ENCODE measurements at regions not wholly inside any gene's neighbourhood (a gene's known extent, or its start where the extent isn't known, plus 50 kb on each side); places are given as distances from the start of the nearest gene placed in this dataset.
A peak's percentile ranks its signal among the peaks of the same experiment; 100 is the strongest.

DNA sequence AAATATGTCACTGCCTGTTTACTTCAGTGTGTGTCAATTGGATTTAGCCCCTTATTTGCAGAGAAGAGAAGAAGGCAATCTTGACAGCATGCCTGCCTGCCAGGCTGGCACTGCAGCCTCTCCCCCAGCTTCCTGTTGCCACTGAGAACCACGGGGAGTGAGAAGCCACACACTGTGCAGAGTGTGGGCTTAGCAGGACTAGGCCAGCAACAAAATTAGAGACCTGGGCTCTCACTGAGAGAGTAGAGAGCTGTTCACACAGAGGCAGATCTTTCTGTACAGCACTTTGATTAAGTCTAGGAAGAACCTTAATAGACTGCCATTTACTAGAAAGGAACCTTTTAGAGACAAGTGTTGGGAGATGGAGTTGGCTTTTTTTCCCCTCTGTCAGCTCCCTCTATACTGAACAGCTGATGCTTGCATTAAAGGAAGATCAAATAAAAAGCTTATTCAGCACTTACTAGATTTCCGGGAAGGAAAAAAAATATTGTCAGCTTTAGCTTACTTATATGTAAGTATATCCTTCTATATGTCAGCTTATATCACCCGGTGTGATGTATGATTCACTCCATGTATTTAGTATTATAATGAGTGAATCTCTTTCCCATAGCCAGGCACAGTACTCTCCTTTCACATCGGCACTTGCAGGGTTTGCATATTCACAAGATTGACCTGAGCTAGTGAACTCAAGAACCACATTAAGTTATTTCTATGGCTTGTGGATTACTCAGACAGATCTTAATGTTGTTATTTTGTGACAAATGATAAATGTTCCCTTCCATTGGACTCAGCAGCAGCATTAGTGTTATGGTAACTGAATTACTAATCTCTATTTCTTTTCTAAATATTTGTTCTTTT lies 851.0 kb upstream of the EPHA7 start:
- H3K27me3 ChIP-seq (ENCODE audit: control insufficient read depth in 1 of 2, insufficient read depth in 2 of 2, low read length in 2 of 2): no peaks in the 10 kb centered on the region
- DNase-seq (ENCODE audit: low spot score) (no peak), ATAC-seq (no peak), FAIRE-seq (no peak)
- no peaks in the 10 kb centered on the region for H3K36me3 ChIP-seq (replicated peaks in 1 of 2; ENCODE audit: control insufficient read depth in 1 of 2, insufficient read depth in 2 of 2, low read length in 2 of 2)
- H3K27ac ChIP-seq (ENCODE audit: extremely low read length, insufficient read depth, low read length): no peak overlapping the region
- no peaks in the 10 kb centered on the region for H3K9me3 ChIP-seq (ENCODE audit: low read length)
- in situ Hi-C loops (cut with HindIII; ENCODE audit: extremely low pct_ligation_motif_present, low pct_unique_long_range_greater_than_20kb): no loop called here
- BruUV-seq (replicated peaks): no TSS peak
- H3K79me2 ChIP-seq (ENCODE audit: insufficient read depth, low read length): no peaks in the 10 kb centered on the region
- intact Hi-C loops (cut with micrococcal nuclease; ENCODE audit: unreplicated experiment): no loop called here
- no peak overlapping the region for H2AFZ ChIP-seq (ENCODE audit: low read length)
- no peak overlapping the region for H3K9ac ChIP-seq (ENCODE audit: insufficient read depth, low read depth, low read length)
- H3K4me1 ChIP-seq (ENCODE audit: insufficient read depth, low read length): no peaks in the 10 kb centered on the region
- no peak overlapping the region for H3K4me2 ChIP-seq (ENCODE audit: low read depth, low read length)
- no peaks in the 10 kb centered on the region for H4K20me1 ChIP-seq (ENCODE audit: insufficient read depth, low read length)
- ChIA-PET CTCF (ENCODE audit: low intra/inter-chr PET ratio, low total read pairs) (no interaction called here), POLR2A (no interaction called here)
- WGBS (ENCODE audit: low lambda C conversion rate): 11% methylated on average over 4 of the region's 4 CpGs
- no peak overlapping the region for H3K4me3 ChIP-seq (replicated peaks in 1 of 3; ENCODE audit: insufficient read depth in 1 of 3, low read depth in 2 of 3, low read length in 3 of 3)
- peak; percentile 88 for TF ChIP-seq MAFF (IDR thresholded peaks at IDR 0.05; ENCODE audit: low read depth, low read length)
- TF ChIP-seq MAFK (conservative IDR thresholded peaks at IDR 0.05 in 1 of 2, IDR thresholded peaks at IDR 0.05 in 1 of 2; ENCODE audit: low read length in 2 of 2): peak; percentile 76 to 90
- TF ChIP-seq, protein P1, sequence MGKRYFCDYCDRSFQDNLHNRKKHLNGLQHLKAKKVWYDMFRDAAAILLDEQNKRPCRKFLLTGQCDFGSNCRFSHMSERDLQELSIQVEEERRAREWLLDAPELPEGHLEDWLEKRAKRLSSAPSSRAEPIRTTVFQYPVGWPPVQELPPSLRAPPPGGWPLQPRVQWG (CRISPR knock-in tag; IDR thresholded peaks at IDR 0.05; ENCODE audit: borderline replicate concordance, low read depth): no peak

DNA sequence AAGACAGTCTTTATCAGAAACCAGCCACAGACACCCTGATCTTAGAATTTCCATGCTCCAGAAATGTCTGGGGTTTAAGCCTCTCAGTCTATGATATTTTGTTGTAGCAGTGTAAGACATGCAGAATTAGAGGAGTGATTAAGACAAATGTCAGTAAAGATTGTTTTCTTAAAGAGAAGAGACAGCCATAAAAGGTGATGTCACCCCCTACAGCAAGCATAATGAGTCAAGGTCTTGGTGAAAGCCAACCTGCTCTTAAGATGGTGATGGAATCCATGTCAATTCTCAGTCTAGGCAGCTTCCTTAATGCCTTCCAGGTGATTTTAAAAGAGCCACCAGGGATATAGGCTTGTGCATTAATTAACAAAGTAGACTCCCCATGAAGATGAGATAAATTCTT lies 849.9 kb upstream of the EPHA7 start:
- DNase-seq (ENCODE audit: low spot score) (no peak), FAIRE-seq (no peak), ATAC-seq (no peak)
- Histone ChIP-seq H4K20me1 (ENCODE audit: insufficient read depth, low read length) (no peaks in the 10 kb centered on the region), H3K27ac (ENCODE audit: extremely low read length, insufficient read depth, low read length) (no peak overlapping the region), H3K9me3 (ENCODE audit: low read length) (no peaks in the 10 kb centered on the region), H3K4me1 (ENCODE audit: insufficient read depth, low read length) (no peaks in the 10 kb centered on the region), H3K4me3 (replicated peaks in 1 of 3; ENCODE audit: insufficient read depth in 1 of 3, low read depth in 2 of 3, low read length in 3 of 3) (no peak overlapping the region), H2AFZ (ENCODE audit: low read length) (no peak overlapping the region), H3K79me2 (ENCODE audit: insufficient read depth, low read length) (no peaks in the 10 kb centered on the region), H3K27me3 (ENCODE audit: control insufficient read depth in 1 of 2, insufficient read depth in 2 of 2, low read length in 2 of 2) (no peaks in the 10 kb centered on the region), H3K4me2 (ENCODE audit: low read depth, low read length) (no peak overlapping the region), H3K36me3 (replicated peaks in 1 of 2; ENCODE audit: control insufficient read depth in 1 of 2, insufficient read depth in 2 of 2, low read length in 2 of 2) (no peaks in the 10 kb centered on the region), H3K9ac (ENCODE audit: insufficient read depth, low read depth, low read length) (no peak overlapping the region)
- ChIA-PET CTCF (ENCODE audit: low intra/inter-chr PET ratio, low total read pairs) (no interaction called here), POLR2A (no interaction called here)
- in situ Hi-C loops (cut with HindIII; ENCODE audit: extremely low pct_ligation_motif_present, low pct_unique_long_range_greater_than_20kb) (no loop called here), intact Hi-C loops (cut with micrococcal nuclease; ENCODE audit: unreplicated experiment) (no loop called here)
- no TSS peak for BruUV-seq (replicated peaks)
- TF ChIP-seq ZNF570 (CRISPR knock-in tag; IDR thresholded peaks at IDR 0.05; ENCODE audit: borderline replicate concordance) (no peak), ATF7 (IDR thresholded peaks at IDR 0.05) (peak; percentile 27; the same call in 1 of the 2 replicates), ATF7 (CRISPR knock-in tag; IDR thresholded peaks at IDR 0.05) (no peak), ZNF562 (CRISPR knock-in tag; IDR thresholded peaks at IDR 0.05; ENCODE audit: borderline replicate concordance) (no peak), NFYB (CRISPR knock-in tag; IDR thresholded peaks at IDR 0.05) (no peak), SRY (CRISPR knock-in tag; IDR thresholded peaks at IDR 0.05) (no peak)

Measured in HepG2 (cell line).